ENCODE measurements at regions not wholly inside any gene's neighbourhood (a gene's known extent, or its start where the extent isn't known, plus 50 kb on each side); places are given as distances from the start of the nearest gene placed in this dataset.

GRCh38 chr1:209218981-209219380, 364.5 kb upstream of the CAMK1G start:
- TF ChIP-seq CTCF (IDR thresholded peaks at IDR 0.05; ENCODE audit: low read length) (no peak), EZH2 (optimal IDR thresholded peaks at IDR 0.05; ENCODE audit: low read depth, low read length) (no peak)

Data from MM.1S (cell line).